ENCODE measurements at regions not wholly inside any gene's neighbourhood (a gene's known extent, or its start where the extent isn't known, plus 50 kb on each side); places are given as distances from the start of the nearest gene placed in this dataset.

DNA sequence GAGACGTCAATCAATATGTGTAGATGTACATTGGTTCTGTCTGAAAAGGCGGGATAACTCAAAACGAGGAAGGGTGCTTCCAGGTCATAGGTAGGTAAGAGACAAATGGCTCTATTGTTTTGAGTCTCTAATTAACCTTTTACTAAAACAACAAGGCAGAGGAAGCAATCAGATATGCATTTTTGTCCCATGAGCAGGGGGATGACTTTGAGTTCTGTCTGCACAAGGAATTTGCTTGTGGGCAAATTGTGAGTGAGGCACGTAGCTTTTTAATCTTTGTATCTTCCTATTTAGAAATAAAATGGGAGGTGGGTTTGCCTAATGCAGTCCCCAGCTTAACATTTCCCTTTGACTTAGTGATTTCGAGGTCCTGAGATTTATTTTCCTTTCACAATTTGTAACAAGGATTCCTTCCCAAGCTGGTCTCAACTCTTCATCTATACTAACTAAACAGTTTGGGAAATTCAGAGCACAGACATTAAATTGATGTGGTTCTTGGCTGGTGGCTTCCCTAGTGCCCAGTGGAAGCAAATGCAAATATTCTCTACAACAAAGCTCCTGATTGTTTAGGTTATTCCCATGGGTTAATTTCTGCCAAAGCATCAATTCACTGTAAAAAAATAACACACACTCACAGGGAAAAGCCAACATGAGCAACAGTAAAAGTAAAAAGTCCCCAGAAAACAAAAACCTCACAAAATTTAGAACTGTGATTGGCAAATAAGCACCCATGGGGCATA is 738.8 kb upstream of the SGO1 start:
- no peak for TF ChIP-seq POLR2A (IDR thresholded peaks at IDR 0.05)
- TF ChIP-seq, protein P1, sequence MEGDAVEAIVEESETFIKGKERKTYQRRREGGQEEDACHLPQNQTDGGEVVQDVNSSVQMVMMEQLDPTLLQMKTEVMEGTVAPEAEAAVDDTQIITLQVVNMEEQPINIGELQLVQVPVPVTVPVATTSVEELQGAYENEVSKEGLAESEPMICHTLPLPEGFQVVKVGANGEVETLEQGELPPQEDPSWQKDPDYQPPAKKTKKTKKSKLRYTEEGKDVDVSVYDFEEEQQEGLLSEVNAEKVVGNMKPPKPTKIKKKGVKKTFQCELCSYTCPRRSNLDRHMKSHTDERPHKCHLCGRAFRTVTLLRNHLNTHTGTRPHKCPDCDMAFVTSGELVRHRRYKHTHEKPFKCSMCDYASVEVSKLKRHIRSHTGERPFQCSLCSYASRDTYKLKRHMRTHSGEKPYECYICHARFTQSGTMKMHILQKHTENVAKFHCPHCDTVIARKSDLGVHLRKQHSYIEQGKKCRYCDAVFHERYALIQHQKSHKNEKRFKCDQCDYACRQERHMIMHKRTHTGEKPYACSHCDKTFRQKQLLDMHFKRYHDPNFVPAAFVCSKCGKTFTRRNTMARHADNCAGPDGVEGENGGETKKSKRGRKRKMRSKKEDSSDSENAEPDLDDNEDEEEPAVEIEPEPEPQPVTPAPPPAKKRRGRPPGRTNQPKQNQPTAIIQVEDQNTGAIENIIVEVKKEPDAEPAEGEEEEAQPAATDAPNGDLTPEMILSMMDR (IDR thresholded peaks at IDR 0.05), result no peak
- no peak for TF ChIP-seq POLR2AphosphoS5 (IDR thresholded peaks at IDR 0.05)
